ENCODE measurements at regions not wholly inside any gene's neighbourhood (a gene's known extent, or its start where the extent isn't known, plus 50 kb on each side); places are given as distances from the start of the nearest gene placed in this dataset.

DNA sequence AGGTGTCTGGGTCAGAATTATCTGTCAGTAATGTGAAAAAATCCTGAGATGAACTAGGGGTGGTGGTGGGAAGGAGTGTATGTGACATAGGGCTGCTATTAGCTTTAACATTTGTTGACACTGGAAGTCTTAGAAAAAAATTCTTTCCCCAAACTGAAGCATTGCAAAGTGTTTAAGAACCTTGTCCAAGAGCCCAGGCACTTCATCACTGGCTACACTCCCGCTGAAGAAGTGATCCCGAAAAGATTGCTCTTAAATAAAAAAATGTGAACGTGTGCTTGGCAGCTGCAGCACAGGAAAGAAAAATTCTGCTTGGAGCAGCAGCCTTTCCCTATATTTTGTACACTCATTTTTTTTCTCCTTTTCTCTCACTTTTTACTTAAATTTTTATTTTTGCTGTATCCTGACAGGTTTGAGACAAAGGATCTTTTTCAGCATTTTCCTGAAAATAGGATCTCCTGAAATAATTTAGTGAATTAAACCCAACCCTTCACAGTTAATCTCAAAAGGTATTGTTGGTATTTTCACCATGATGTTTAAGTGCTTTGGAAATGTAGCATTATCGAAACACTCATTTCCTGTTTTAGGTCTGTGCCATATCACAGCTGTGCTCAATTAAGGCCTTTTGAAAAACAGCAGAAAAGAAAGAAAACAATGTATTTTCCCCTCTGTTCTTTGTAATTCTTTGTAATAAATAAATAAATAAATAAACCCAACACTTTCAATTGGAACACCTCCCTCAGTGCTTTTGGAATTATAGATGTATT lies 477.6 kb downstream of the ZNF385D start:
- H3K27me3 ChIP-seq = no peaks in the 10 kb centered on the region
- no peak overlapping the region for H3K4me3 ChIP-seq
- DNase-seq (ENCODE audit: low read depth in 1 of 2, low spot score in 1 of 2) = peak in 1 of 2 donors; percentile 72
- TF ChIP-seq, protein P1, sequence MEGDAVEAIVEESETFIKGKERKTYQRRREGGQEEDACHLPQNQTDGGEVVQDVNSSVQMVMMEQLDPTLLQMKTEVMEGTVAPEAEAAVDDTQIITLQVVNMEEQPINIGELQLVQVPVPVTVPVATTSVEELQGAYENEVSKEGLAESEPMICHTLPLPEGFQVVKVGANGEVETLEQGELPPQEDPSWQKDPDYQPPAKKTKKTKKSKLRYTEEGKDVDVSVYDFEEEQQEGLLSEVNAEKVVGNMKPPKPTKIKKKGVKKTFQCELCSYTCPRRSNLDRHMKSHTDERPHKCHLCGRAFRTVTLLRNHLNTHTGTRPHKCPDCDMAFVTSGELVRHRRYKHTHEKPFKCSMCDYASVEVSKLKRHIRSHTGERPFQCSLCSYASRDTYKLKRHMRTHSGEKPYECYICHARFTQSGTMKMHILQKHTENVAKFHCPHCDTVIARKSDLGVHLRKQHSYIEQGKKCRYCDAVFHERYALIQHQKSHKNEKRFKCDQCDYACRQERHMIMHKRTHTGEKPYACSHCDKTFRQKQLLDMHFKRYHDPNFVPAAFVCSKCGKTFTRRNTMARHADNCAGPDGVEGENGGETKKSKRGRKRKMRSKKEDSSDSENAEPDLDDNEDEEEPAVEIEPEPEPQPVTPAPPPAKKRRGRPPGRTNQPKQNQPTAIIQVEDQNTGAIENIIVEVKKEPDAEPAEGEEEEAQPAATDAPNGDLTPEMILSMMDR (IDR thresholded peaks at IDR 0.05; ENCODE audit: low read depth, low read length) = no peak
- H3K9me3 ChIP-seq (ENCODE audit: low read depth) = no peaks in the 10 kb centered on the region
- H3K36me3 ChIP-seq = no peaks in the 10 kb centered on the region
- no peaks in the 10 kb centered on the region for H3K4me1 ChIP-seq (ENCODE audit: low read depth)
- H3K27ac ChIP-seq = no peak overlapping the region

DNA sequence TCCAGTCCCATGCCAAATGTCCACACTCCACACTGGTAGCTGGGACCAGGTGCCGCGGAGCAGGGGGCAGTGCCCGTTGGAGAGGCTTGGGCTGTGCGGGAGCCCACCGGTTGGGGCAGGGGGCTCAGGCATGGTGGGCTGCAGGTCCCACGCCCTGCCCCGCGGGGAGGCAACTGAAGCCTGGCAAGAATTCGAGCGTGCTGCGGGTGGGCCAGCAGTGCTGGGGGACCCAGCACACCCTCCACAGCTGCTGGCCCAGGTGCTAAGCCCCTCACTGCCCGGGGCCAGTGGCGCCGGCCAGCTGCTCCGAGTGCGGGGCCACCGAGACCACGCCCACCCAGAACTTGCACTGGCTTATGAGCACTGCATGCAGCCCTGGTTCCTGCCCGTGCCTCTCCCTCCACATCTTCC lies 479.4 kb downstream of the ZNF385D start:
- Histone ChIP-seq H3K36me3 (no peaks in the 10 kb centered on the region), H3K4me1 (ENCODE audit: low read depth) (no peaks in the 10 kb centered on the region), H3K27me3 (no peaks in the 10 kb centered on the region), H3K4me3 (no peak overlapping the region), H3K27ac (no peak overlapping the region), H3K9me3 (ENCODE audit: low read depth) (no peaks in the 10 kb centered on the region)
- TF ChIP-seq, protein P1 (IDR thresholded peaks at IDR 0.05; ENCODE audit: low read depth, low read length) = no peak
- no peak for DNase-seq (ENCODE audit: low read depth in 1 of 2, low spot score in 1 of 2)

DNA sequence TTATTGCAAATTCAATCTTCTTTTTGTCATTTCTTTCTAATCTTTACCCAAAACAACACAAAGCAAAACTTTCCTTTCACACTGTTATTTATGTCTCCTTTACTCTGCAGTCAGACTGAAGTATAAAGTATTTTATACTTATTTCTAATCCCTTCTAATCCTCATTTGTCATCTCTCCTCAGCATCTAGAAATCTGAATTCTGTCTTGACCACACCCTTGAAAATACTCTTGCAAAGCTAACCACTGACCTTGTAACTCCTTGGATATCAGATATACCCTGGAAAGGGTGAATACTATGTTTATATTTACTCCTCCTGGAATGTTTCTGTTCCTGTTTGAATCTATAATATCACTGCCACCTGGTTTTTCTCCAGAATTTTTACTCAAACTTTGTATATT lies 481.1 kb downstream of the ZNF385D start:
- Histone ChIP-seq H3K4me3 (no peak overlapping the region), H3K27ac (no peak overlapping the region), H3K9me3 (ENCODE audit: low read depth) (no peaks in the 10 kb centered on the region), H3K36me3 (no peaks in the 10 kb centered on the region), H3K27me3 (no peaks in the 10 kb centered on the region), H3K4me1 (ENCODE audit: low read depth) (no peaks in the 10 kb centered on the region)
- DNase-seq (ENCODE audit: low read depth in 1 of 2, low spot score in 1 of 2) = no peak
- TF ChIP-seq, protein P1 (IDR thresholded peaks at IDR 0.05; ENCODE audit: low read depth, low read length) = no peak

DNA sequence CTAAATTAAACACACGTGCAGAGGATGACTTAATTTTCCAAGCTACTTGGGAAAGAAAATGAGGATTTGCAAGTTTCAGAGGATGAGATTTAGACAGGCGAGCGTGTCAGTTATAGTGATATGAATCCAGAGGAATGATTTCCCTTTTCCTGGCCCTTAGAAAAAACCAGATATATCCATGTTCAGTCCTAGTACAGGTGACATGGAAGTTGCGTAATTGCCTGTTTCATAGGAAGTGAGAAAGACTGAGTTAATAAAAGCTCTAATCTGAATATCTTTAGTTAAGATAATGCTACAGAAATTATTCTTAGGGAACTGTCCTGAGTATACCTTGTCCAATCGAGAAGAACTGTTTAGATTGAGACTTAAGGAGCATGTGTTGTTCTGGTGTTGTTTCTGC lies 490.5 kb downstream of the ZNF385D start:
- no peaks in the 10 kb centered on the region for H3K27me3 ChIP-seq
- H3K9me3 ChIP-seq (ENCODE audit: low read depth) = no peaks in the 10 kb centered on the region
- DNase-seq (ENCODE audit: low read depth in 1 of 2, low spot score in 1 of 2) = no peak
- TF ChIP-seq, protein P1 (IDR thresholded peaks at IDR 0.05; ENCODE audit: low read depth, low read length) = no peak
- H3K27ac ChIP-seq = no peak overlapping the region
- peaks cover 18% of the 10 kb centered on the region for H3K4me1 ChIP-seq (ENCODE audit: low read depth)
- no peak overlapping the region for H3K4me3 ChIP-seq
- H3K36me3 ChIP-seq = no peaks in the 10 kb centered on the region

DNA sequence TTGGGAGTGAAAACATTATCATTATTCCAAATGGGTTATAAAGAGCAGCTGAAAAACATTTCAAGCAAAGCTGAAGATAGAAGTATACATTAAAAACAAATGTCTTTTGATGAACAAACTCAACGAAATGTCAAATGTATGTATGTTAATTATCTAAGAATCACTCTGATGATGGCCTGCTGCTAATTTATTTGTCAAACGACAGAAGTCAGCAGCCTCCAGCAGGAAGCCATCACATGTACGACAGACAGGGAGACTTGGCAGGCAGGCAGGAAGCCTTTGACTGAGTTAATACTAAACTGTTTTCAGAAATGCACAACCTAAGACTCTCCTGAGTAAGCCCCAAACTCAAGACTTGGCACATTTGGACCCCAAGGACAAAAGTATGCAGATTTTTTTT lies 491.1 kb downstream of the ZNF385D start:
- H3K36me3 ChIP-seq = no peaks in the 10 kb centered on the region
- TF ChIP-seq, protein P1 (IDR thresholded peaks at IDR 0.05; ENCODE audit: low read depth, low read length) = no peak

More for the DNA sequence above, 491.1 kb downstream of the ZNF385D start:
- Histone ChIP-seq H3K4me1 (ENCODE audit: low read depth) (peaks cover 18% of the 10 kb centered on the region), H3K27ac (no peak overlapping the region), H3K4me3 (no peak overlapping the region), H3K27me3 (no peaks in the 10 kb centered on the region), H3K9me3 (ENCODE audit: low read depth) (no peaks in the 10 kb centered on the region)
- peak in 1 of 2 donors; percentile 18 for DNase-seq (ENCODE audit: low read depth in 1 of 2, low spot score in 1 of 2)
